Activated CD8-positive, alpha-beta memory T cell treated with anti-CD3 and anti-CD28 coated beads for 24 hours (primary cell): ENCODE measurements at regions not wholly inside any gene's neighbourhood (a gene's known extent, or its start where the extent isn't known, plus 50 kb on each side); places are given as distances from the start of the nearest gene placed in this dataset.

Experiments used
- DNase-seq: peaks from one replicate; pipeline ENCODE4 v3.0.0-alpha.2; 2020

DNA sequence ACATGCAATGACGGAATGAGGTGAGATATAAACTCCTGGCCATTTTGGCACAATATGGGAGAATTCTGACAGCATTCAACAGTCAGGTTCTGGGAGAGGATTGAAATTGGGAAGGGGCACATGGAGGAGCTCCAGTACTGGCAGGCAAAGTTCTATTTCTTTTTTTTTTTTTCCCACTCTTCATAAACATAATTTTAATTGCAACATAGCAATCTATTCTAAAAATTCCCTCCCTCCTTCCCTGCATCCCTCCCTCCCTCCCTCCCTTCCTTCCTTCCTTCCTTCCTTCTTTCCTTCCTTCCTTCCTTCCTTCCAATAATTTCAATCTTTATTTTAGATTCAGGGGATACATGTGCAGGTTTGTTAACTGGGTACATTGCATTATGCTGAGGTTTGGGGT lies 93.2 kb downstream of the PTCSC3 start:
- DNase-seq = no peak

DNA sequence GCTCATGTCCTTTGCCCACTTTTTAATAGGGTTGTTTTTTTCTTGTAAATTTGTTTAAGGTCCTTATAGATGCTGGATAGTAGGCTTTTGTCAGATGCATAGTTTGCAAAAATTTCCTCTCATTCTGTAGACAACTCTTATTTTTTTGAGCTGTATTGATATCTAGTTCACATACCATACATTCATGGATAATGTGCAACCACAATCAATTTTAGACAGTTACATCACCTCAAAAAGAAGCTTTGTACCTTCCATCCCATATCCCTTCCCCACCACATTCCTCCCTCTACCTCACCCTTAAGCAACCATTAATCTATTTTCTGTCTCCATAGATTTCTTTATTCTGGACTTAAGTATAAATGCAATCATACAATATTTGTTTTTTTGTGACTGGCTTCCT lies 98.4 kb downstream of the PTCSC3 start:
- DNase-seq = no peak

DNA sequence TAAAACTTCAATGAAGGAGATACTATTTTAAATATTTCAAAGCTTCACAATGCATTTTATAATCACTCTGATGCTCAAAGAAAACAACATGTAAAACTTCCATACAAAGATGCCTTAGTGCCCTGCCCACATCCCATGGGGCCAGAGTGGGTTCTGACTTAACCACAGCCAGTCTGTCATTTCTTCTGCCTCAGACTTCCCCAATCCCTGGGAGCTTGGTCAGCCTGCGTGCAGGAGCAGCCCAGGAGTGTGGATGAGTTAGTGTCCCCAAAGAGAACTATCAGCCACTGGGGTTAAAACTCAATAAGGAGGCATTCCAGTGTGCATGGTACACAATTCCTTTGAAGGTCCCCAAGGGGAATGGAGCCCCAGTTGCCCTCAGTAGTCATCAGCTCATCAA lies 100.3 kb downstream of the PTCSC3 start:
- no peak for DNase-seq

DNA sequence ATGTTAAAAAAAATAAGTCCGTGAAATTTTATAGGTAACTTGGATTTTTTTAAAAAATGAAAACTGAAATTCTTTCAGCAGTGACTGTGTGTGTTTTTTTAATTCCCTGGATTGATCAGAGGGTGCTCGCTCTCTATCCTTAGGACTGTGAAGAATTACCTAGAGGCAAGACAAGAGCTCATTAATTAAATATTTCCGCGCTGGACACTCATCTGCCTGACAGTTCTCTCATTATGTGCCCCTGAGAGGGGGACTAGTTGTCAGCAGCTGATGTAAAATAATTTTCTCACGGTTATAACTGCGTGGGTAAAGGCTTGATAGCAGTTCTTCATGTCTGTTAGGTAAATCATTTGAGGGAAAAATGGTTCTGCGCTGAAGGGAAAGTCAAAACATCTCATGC lies 101.3 kb downstream of the PTCSC3 start:
- no peak for DNase-seq

DNA sequence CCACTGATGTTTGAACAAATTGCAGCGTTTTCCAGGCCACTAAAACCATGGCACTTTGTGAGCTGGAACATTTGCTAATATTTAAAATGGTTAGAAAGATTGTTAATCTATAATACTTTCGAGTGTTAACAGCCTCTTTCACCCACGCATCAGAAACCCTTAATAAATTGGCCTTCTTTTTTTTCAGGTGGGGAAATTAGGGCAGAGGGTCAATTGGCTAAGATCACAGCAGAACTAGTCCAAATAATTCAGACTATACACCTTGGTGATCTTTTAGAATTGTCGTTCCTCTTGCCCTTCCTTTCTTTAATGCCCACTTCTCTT lies 105.8 kb downstream of the PTCSC3 start:
- DNase-seq = no peak

DNA sequence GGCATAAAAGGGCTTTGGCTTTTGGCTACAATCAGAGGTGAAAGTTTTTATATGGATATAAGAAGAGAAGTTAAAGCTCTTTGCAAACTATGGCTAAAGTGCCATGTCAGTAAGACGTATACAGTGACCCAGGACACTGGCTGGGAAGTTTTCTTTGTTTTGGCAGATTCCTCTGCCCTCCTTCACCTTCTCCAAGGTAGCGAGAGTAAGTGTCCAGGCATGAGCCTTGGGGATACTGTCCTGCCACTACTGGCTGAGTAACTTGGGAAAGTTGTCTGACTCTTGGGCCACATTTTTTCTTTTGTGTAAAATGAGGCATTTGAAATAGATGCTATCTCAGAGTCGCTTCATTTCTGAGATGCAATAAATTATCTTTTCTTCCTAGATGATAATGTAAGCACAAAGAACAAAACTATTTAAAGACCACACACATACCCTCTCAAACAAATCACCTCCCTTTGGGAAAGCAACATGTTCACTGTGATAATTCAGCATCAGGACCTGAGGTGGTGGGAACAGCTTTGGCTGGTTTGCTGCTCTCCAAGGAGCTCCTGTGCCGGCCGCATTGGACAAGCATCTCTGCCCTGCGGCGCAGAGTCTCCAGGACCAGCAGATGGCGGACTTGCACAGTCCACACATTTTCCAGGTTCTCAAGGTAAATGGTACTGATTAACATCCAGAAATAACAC lies 106.3 kb downstream of the PTCSC3 start:
- DNase-seq = peak; percentile 63

DNA sequence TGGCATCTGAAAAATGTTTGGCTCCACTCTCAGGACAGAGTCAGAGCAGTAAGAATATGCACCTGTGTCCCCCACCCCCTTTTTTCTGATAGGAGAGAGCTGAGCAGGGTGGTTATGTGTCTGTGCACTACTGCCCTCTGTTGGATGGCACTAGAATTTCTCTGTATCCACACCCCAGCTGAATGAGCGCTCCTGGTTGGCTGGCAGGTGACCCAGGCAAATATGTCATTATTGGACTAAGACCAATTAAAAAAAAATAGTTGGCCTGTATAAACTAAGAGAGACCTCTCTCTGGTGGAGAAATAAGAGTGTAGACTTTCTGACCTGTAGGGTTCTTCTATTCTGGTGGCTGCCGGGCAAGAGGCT lies 107.0 kb downstream of the PTCSC3 start:
- no peak for DNase-seq

DNA sequence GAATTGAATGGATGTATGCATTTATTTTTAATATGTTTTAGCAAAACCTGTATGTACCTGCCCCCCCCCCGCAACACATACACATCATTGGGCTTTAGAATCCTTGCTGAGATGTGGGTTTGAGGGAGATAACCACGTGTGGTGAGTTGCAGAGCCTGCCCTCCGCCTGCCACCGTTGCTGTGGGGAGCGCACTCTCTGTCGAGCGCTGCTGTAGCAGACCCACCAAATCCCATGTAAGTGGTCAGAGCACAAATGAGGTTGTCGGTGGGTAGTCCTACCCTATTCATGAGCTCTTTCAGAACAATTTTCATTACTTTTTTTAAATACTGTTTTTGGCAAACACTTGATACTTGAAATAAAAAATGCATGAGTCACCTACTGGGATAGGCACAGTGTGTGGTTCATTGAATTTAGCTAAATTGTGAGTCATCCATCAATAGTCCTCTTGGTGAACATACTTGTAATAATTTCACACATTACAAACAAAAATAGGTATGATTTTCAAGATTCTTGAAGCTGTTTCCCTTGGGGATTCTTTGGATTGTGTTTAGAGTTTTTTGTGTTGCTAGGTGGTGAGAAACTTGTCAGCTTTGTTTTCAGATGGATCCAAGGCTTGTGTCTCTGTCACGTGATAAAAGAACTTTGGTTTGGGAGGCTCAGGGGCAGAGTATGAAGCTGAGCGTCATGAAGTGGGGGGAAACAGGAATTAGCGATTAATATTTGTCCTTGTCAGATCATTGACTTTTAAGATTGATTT lies 107.6 kb downstream of the PTCSC3 start:
- DNase-seq = no peak

DNA sequence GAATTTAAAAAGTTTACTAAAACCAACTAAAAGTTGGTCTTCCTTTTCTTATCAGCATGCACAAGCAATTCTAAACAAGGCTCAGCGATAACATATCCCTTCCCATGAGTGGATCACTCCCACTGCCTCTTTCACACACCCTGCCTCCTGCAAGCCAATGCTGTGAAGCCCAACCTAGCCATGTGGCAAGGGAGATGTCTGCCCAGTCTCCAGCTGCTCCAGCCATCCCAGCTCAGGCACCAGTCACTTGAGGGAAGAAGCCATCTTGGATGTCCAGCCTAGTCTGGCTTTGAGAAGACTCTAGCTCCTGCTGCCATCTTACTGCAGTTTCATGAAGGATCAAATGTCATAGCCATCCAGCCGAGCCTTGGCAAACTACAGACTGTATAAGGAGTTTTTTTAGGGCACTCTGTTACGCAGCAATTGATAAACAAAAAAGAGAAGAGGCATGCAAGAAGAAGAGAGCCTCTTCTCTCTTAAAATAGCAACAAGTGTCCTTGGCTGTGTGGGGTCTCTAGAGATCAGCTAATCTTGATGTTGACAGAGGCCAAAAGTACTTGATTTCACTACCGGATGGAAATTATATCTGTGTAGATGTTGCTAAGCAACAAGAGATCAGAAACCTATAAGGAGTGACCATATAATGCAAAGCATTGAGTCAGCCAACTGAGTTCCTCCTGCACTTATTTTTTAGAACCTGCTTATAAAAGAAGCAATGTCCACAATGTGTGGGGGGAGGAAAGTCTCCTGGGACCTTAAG lies 108.9 kb downstream of the PTCSC3 start:
- no peak for DNase-seq

DNA sequence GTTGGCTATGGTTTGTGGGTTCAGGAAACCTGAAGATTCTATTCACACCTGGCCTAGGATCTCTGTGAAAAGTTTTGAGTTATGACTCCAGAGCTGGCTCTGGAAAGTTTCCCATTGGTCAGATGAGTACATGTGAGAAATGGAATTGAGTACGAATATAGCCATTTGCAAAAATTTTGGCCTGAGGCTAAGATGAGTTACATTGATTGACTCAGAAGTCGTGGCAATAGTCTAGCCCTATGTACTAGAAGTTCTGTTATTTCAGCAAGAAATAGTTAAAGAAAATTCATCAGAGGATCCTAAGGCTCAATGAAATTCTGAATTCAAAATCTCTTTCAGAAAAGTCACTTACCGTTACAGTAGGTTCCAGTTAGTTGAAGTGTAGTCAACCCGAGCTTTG lies 109.9 kb downstream of the PTCSC3 start:
- no peak for DNase-seq

DNA sequence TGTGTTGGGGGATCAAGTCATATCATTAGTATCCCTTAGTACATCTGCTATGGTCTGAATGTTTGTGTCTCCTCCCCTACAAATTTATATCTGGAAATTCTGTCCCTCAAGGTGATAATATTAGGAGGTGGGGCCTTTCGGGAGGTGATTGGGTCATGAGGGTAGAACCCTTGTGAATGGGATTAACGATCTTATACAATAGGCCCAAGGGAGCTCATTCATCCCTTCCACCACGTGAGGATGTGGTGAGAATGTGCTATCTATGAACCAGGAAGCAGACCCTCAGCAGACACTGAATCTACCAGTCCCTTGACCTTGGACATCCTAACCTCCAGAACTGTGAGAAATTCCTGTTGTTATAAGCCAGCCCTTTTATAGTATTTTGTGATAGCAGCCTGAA lies 110.7 kb downstream of the PTCSC3 start:
- DNase-seq = no peak

DNA sequence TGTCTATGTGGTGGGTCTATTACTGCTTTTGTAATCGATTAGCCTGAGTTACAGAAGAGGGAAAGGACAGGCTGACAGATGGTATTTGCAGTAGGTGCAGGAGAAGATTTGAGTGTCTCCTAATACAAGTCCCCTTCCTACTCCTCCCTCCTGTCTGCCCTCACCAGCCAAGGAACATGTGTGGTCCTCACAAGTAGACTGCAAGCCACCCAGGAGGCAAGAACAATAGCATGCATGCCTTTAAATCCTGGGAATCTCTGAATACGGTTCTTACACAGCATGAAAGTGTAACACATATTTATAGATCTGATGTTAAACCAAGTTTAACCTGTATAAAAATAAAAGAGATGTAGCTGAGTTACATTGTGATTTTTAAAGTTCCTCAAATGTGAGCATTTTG lies 117.0 kb downstream of the PTCSC3 start:
- no peak for DNase-seq

DNA sequence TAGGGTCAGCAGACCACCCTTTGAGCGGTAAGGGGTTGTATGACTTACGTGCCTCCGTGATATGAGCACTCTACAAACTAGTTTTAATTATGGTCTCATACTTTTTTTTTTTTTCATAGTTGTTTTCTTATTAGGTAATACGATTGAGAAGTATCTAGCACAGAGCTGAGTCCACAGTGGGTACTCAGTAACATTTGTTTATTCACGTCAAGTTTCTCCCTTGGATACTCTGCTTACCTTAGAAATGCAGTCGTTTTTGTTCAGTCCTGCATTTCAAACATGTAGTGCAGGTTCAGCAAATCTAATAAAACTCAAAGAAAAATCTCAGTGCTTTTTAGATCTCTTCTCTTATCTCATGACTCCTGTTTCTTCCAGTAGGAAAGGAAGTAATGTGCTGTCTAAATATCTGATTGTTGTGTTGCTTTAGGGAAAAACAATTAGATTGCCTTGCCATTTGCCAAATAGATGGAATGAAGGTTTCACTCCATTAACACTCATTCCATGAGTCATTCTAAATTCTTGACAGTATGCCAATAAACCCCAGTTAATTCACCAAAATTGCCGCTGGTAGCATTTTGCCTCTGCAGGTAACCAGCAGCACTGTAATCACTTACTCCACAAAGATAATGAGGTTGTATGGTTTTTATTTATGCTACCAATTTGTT lies 118.9 kb downstream of the PTCSC3 start:
- no peak for DNase-seq

DNA sequence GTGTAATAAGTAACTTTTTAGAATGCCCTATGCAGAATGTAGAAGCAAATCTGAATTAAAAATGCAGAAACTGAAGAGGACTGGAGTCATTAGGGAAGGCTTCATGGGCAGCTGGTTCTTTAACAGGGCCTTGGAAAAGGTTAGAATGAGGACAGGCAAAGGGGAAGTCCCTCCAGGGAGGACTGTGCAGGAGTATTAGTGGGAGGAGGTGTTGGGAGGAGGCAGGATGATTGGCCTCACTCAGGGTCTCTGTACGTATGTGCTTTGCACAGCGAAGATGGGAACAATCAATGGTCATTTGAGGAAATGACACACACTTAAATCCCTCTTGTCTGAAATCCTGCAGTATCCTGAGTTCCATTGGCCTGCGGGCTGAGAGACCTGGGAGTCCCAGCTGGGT lies 119.7 kb downstream of the PTCSC3 start:
- DNase-seq = no peak

DNA sequence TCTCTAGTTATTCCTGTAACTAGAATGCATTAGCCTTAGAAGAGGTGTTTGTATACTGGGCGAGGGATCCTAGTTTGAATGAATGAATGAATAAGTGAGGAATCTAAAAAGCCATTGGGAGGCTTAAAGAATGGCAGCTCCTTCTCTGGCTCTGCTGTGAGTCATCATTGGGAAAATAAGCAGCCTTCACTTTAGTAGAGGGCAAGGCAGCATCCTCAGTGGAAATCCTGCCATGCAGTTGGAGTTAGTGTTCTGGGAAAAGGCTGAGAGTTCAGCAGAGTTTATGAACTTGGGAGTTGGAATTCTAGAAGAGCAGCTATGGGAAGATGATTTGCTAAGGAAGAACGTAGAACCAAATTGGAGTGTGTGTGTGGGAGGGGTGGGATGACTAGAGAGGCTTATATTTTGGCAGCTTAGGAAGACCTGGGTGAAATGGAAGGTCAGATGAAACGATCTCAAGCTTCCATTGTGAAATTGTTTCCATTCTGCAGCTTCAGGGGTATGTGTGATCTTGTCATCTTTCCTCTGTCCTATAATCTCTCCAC lies 120.8 kb downstream of the PTCSC3 start:
- DNase-seq = no peak

DNA sequence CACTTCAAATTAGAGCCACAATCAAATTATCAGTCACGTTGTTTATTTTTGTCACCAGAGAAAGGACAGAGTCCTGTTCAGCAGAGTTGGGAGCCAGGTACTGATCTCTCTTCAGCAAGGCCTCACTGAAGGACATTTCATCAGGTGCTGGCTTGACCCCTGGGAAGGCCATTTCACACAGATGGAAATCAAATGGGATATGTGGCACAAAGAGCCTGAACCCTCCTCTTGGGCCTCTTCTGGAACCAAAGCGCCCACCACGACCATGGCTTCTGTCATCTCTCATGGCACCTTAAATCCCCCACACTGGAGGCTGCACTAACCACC lies 121.5 kb downstream of the PTCSC3 start:
- DNase-seq = no peak

DNA sequence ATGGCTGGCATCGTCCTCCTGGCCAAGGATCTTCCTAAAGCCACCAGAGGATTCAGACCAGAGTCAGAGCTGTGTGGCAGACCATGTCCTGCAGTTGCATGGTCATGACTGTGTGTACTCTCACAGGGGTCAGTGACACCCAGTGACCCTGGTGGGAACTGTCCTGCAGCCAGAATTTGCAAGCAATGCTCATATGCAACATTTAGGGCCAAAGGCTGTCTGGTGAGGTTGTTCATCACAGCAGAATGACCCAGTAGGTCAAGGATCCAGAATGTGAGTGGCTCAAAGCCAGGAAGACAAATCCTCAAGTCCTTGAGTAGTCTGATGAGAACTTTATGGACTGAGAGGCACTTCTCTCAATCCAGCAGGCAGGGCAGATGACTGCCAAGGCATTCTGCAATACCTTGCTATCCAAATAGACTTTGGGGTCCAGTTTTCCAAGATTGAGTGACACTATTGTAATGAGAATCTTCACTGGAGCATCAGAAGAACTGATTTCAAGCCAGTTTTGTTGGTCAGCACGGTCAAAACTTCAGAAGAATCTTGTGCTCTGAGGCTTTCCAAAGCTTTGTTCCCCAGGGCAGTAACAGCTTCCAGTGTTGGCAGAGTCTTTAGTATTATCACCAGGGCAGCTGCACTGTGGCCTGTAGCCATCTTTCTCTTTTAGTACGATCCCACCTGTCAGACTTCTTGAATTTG lies 122.0 kb downstream of the PTCSC3 start:
- no peak for DNase-seq

DNA sequence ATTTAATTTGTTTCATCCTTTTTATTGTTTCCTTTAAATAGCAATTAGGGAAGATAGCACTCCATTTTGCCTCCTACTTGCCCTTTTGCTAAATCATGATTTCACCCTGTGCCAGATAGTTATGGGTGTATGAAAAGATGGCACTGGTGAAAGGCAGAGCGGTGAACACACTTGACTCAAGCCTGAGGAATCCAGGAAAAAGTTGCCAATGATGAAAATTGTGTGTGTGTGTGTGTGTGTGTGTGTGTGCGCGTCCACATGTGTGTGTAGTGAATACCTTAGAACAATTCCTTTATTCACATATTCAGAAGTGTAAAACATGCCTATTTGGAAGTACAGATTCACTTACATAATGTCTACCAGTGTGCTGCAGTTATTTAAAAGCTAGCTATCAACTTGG lies 123.8 kb downstream of the PTCSC3 start:
- no peak for DNase-seq

DNA sequence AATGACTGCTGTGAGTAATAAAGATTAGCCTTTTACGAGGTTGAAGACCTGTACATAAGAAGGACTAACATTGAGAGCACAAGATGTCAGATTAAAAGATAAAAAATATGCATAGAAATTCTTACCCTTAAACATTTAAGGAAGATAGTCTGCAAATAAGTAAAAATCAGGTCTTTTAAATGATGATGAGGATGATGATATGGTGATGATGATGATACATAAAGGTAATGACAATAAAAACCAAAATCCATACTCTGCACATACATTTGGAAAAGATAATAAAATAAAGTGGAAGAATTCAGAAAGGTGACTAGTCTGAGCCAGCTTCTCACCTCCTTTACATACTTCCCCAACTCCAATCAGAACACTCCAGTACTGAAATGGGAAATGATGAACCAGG lies 124.5 kb downstream of the PTCSC3 start:
- DNase-seq = no peak

DNA sequence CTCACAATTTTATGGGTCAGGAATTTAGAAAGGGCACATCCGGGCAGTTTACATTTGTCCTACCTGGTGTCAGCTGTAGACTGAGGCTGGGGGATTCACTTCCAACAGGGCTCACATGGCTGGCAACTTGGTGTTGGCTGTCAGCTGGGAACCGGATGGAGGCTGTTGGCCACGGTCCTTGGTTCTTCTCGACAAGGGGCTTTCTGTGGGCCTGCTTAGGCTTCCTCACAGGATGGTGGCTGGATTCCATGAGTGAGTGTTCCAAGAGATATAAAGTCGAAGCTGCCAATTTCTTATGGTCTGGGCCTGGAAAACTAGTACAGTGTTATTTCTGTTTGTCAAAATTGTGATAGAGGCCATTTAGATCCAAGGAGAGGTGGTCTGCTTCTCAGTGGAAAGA lies 127.9 kb downstream of the PTCSC3 start:
- DNase-seq = no peak

DNA sequence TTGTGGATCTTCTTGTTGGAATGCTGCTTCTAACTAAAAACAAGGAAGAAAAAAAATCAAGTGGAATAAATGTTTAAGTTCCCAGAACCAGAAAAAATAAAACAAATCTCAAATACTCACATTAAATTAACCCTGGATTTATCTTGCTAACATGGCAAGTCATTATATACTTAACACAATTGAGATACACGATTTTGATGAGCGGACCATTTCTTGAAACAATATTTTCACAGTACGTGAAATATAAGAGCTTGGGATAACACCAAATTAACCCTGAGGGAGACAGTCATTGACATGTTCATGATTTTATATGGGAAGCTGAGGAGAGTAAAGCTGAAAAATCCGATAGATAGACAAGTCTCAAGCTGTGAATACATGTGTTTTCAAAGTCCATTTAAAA lies 128.6 kb downstream of the PTCSC3 start:
- DNase-seq = no peak

DNA sequence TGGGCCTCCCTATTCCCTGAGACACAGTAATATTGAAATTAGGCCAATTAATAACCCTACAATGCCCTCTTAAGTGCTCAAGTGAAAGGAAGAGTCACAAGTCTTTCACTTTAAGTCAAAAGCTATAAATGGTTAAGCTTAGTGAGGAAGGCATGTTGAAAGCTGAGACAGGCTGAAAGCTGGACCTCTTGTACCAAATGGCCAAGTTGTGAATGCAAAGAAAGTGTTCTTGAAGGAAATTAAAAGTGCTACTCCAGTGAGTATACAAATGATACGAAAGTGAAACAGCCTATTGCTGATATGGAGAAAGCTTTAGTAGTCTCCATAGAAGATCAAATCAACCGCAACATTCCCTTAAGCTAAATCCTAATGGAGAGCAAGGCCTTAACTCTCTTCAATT lies 140.8 kb downstream of the PTCSC3 start:
- no peak for DNase-seq

DNA sequence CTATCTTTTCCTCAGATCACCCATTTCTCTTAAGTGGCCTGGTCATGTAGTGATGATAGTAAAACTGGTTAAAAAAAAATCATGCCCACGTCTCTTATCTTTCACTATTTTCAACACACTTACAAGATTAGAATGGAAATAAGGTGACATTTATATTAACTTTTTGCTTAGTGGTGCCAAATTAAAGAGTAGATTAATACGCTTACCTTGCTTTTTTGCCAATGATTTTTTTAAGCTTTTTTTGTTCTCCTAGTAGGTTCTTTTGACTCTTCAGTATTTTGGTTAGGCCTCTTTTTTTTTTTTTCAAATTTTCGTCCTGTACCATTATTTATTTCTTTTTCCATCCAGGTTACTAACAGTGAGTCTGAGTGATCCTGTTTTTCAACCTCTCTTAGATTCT lies 147.9 kb downstream of the PTCSC3 start:
- no peak for DNase-seq
